PC-3 (cell line): ENCODE measurements at regions not wholly inside any gene's neighbourhood (a gene's known extent, or its start where the extent isn't known, plus 50 kb on each side); places are given as distances from the start of the nearest gene placed in this dataset.
A peak's percentile ranks its signal among the peaks of the same experiment; 100 is the strongest.

ENCODE experiments used
- EZH2 ChIP-seq: fragments of 300-600 bp; sonication (generic); IDR thresholded peaks from one replicate; pipeline ENCODE4 v1.6.1; 2017; ENCODE audit warnings: antibody characterized with exemption, mild to moderate bottlenecking, low read length; ENCODE audit not compliant: unreplicated experiment
- EZH2phosphoT487 ChIP-seq: fragments of 300-600 bp; sonication (generic); IDR thresholded peaks from 2 replicates; pipeline ENCODE4 v1.6.1; 2018; ENCODE audit warnings: mild to moderate bottlenecking, antibody characterized with exemption, low read length, borderline replicate concordance
- TF ChIP-seq, protein P1 (sequence below): fragments of 300-600 bp; sonication (generic); conservative IDR thresholded peaks from 2 replicates; pipeline ENCODE4 v1.5.1; 2017; ENCODE audit warnings: antibody characterized with exemption, low read depth, mild to moderate bottlenecking, low read length

- TF ChIP-seq, protein P1, sequence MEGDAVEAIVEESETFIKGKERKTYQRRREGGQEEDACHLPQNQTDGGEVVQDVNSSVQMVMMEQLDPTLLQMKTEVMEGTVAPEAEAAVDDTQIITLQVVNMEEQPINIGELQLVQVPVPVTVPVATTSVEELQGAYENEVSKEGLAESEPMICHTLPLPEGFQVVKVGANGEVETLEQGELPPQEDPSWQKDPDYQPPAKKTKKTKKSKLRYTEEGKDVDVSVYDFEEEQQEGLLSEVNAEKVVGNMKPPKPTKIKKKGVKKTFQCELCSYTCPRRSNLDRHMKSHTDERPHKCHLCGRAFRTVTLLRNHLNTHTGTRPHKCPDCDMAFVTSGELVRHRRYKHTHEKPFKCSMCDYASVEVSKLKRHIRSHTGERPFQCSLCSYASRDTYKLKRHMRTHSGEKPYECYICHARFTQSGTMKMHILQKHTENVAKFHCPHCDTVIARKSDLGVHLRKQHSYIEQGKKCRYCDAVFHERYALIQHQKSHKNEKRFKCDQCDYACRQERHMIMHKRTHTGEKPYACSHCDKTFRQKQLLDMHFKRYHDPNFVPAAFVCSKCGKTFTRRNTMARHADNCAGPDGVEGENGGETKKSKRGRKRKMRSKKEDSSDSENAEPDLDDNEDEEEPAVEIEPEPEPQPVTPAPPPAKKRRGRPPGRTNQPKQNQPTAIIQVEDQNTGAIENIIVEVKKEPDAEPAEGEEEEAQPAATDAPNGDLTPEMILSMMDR = 0 out of 2 replicates have a peak, but pooled peaks have one; percentile 19
- TF ChIP-seq EZH2phosphoT487 = no peak
- no peak for TF ChIP-seq EZH2
Observed at GRCh38 chr20:17883592-17884306, 84.8 kb downstream of the SNX5 start.
